Stomach (tissue), 4 donors: ENCODE measurements at regions not wholly inside any gene's neighbourhood (a gene's known extent, or its start where the extent isn't known, plus 50 kb on each side); places are given as distances from the start of the nearest gene placed in this dataset.

ENCODE experiments used
- EP300 ChIP-seq: sonication (generic); formaldehyde crosslinking; IDR thresholded peaks from one replicate; pipeline ENCODE4 v1.6.1; 2017; ENCODE audit warnings: antibody characterized with exemption
- POLR2A ChIP-seq, 4 donors: fragments of 450-650 bp; IDR thresholded peaks; one replicate each; pipeline ENCODE4 v1.6.1; 2016; ENCODE audit warnings: antibody characterized with exemption in 4 of 4, control low read depth in 2 of 4, mild to moderate bottlenecking in 1 of 4, moderate library complexity in 1 of 4
- POLR2AphosphoS5 ChIP-seq, 3 donors: sonication (generic); formaldehyde crosslinking; IDR thresholded peaks; one replicate each; pipeline ENCODE4 v1.6.1; 2016; ENCODE audit warnings: antibody characterized with exemption in 3 of 3
- TF ChIP-seq, protein P1 (sequence below), 7 experiments: fragments of 450-650 bp in 4 of 7; fragments of 200-600 bp in 3 of 7; sonication (generic) in 3 of 7; IDR thresholded peaks; one replicate each; pipeline ENCODE4 v1.5.1; 2016 to 2019; ENCODE audit warnings: antibody characterized with exemption in 7 of 7, control low read depth in 2 of 7, mild to moderate bottlenecking in 1 of 7

DNA sequence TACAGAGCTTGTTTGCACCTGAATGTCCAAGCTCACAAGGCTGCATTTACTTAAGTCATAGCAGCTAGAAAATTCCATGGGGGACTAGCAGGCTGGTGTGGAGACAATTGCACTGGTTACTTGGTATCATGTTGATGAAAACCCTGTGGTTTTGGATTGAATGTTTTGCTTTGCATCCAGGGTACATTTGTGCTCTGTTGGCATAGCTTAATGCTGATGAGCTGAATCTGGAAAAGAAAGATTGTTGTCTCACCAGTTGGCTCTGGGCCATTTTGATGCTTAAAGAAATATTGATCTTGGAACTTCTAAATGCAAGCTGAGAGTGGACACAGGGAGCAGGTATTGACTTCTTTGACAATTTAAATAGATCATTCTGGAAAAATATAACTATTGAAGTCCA is 122.5 kb upstream of the MBL2 start:
- TF ChIP-seq POLR2A (IDR thresholded peaks at IDR 0.05) = no peak
- no peak for TF ChIP-seq EP300
- TF ChIP-seq, protein P1, sequence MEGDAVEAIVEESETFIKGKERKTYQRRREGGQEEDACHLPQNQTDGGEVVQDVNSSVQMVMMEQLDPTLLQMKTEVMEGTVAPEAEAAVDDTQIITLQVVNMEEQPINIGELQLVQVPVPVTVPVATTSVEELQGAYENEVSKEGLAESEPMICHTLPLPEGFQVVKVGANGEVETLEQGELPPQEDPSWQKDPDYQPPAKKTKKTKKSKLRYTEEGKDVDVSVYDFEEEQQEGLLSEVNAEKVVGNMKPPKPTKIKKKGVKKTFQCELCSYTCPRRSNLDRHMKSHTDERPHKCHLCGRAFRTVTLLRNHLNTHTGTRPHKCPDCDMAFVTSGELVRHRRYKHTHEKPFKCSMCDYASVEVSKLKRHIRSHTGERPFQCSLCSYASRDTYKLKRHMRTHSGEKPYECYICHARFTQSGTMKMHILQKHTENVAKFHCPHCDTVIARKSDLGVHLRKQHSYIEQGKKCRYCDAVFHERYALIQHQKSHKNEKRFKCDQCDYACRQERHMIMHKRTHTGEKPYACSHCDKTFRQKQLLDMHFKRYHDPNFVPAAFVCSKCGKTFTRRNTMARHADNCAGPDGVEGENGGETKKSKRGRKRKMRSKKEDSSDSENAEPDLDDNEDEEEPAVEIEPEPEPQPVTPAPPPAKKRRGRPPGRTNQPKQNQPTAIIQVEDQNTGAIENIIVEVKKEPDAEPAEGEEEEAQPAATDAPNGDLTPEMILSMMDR (IDR thresholded peaks at IDR 0.05) = no peak
- no peak for TF ChIP-seq POLR2AphosphoS5 (IDR thresholded peaks at IDR 0.05)
